ENCODE measurements at regions not wholly inside any gene's neighbourhood (a gene's known extent, or its start where the extent isn't known, plus 50 kb on each side); places are given as distances from the start of the nearest gene placed in this dataset.

DNA sequence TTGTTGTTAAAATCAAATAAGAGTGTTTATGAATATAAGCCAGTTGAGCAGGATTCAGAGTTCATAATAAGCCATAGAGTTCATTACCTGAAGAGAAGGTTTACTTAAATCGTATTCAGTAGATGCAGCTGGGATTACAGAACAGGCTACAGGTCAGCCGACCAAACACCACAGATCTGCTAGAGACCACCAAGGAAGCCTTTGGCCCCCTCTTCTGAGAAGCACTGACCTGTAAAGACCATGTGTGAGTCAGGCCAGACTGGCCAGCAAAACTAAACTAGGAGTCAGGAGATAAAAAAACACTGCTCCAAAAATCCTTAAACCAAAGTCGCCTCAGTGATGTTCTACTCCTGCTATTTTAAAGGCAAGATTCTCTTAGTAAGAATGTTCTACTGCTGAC, 1125.5 kb downstream of the FAT4 start:
- TF ChIP-seq SIN3A (IDR thresholded peaks at IDR 0.05; ENCODE audit: low read depth, low read length) (no peak), SPI1 (IDR thresholded peaks at IDR 0.05; ENCODE audit: borderline replicate concordance, insufficient read depth, low read depth, low read length) (no peak)
